Mesenchymal stem cell (in vitro differentiated cells and primary cell): ENCODE measurements at regions not wholly inside any gene's neighbourhood (a gene's known extent, or its start where the extent isn't known, plus 50 kb on each side); places are given as distances from the start of the nearest gene placed in this dataset.

Source experiments
- DNase-seq: peaks from one replicate; pipeline ENCODE4 v3.0.0-alpha.2; 2013
- H2AFZ ChIP-seq: one replicate; pipeline ENCODE4 v1.6.1; 2013; ENCODE audit warnings: low read depth, mild to moderate bottlenecking, control low read depth, inconsistent platforms, low read length, moderate library complexity
- H2AK5ac ChIP-seq: 2 replicates; pipeline ENCODE4 v1.6.1; 2013; ENCODE audit warnings: low read length, moderate library complexity, mild to moderate bottlenecking, inconsistent platforms; ENCODE audit not compliant: severe bottlenecking
- H2BK120ac ChIP-seq: one replicate; pipeline ENCODE4 v1.6.1; 2013; ENCODE audit warnings: low read depth, mild to moderate bottlenecking, inconsistent platforms, low read length, moderate library complexity
- H2BK12ac ChIP-seq, 2 experiments: one replicate each; pipeline ENCODE4 v1.6.1; 2013; ENCODE audit warnings: inconsistent platforms in 2 of 2, low read length in 2 of 2, mild to moderate bottlenecking in 2 of 2, moderate library complexity in 2 of 2, control low read depth in 1 of 2
- H2BK15ac ChIP-seq: one replicate; pipeline ENCODE4 v1.6.1; 2013; ENCODE audit warnings: mild to moderate bottlenecking, low read depth, inconsistent platforms; ENCODE audit not compliant: poor library complexity, severe bottlenecking
- H2BK5ac ChIP-seq: 2 replicates; pipeline ENCODE4 v1.6.1; 2013; ENCODE audit warnings: low read depth, mild to moderate bottlenecking, low read length, control low read depth, inconsistent platforms; ENCODE audit not compliant: poor library complexity, severe bottlenecking
- H3K14ac ChIP-seq, 2 experiments: one replicate each; pipeline ENCODE4 v1.6.1; 2013; ENCODE audit warnings: inconsistent platforms in 2 of 2, low read length in 2 of 2, control low read depth in 1 of 2, mild to moderate bottlenecking in 1 of 2, moderate library complexity in 1 of 2
- H3K18ac ChIP-seq, 2 experiments: one replicate each; pipeline ENCODE4 v1.6.1; 2013; ENCODE audit warnings: inconsistent platforms in 2 of 2, low read length in 2 of 2, control low read depth in 1 of 2, low read depth in 1 of 2, mild to moderate bottlenecking in 1 of 2
- H3K23ac ChIP-seq, 2 experiments: one replicate each; pipeline ENCODE4 v1.6.1; 2013; ENCODE audit warnings: inconsistent platforms in 2 of 2, low read length in 2 of 2, mild to moderate bottlenecking in 2 of 2, moderate library complexity in 2 of 2, control low read depth in 1 of 2
- H3K27ac ChIP-seq: 2 replicates; pipeline ENCODE4 v1.5.1; 2013; ENCODE audit warnings: mild to moderate bottlenecking, moderate library complexity, low read length, control low read depth, inconsistent platforms; ENCODE audit not compliant: poor library complexity, severe bottlenecking
- H3K27me3 ChIP-seq, 2 experiments: 2 replicates each; pipeline versions ENCODE4 v1.6.1 to v1.7.0; 2013; ENCODE audit warnings: low read length in 2 of 2, mild to moderate bottlenecking in 2 of 2, moderate library complexity in 2 of 2, control low read depth in 1 of 2, inconsistent platforms in 1 of 2; ENCODE audit not compliant: control insufficient read depth in 1 of 2, insufficient read depth in 1 of 2
- H3K36me3 ChIP-seq, 2 experiments: 2 replicates each; pipeline versions ENCODE4 v1.6.1 to v1.7.0; 2013; ENCODE audit warnings: low read length in 2 of 2, control low read depth in 1 of 2, inconsistent platforms in 1 of 2, low read depth in 1 of 2, mild to moderate bottlenecking in 1 of 2; ENCODE audit not compliant: insufficient read depth in 2 of 2, control insufficient read depth in 1 of 2
- H3K4ac ChIP-seq, 2 experiments: one replicate each; pipeline ENCODE4 v1.6.1; 2013; ENCODE audit warnings: inconsistent platforms in 2 of 2, low read length in 2 of 2, mild to moderate bottlenecking in 2 of 2, moderate library complexity in 2 of 2, control low read depth in 1 of 2, low read depth in 1 of 2
- H3K4me1 ChIP-seq: 2 replicates; pipeline ENCODE4 v1.6.1; 2013; ENCODE audit warnings: low read depth, low read length, control low read depth; ENCODE audit not compliant: control insufficient read depth, insufficient read depth
- H3K4me2 ChIP-seq: 2 replicates; pipeline ENCODE4 v1.6.1; 2013; ENCODE audit warnings: low read length, mild to moderate bottlenecking, inconsistent platforms; ENCODE audit not compliant: poor library complexity, severe bottlenecking
- H3K4me3 ChIP-seq, 2 experiments: 2 replicates each; pipeline versions ENCODE4 v1.5.1 to v1.7.0; 2013; ENCODE audit warnings: low read length in 2 of 2, mild to moderate bottlenecking in 2 of 2, control low read depth in 1 of 2, low read depth in 1 of 2; ENCODE audit not compliant: insufficient read depth in 1 of 2
- H3K79me1 ChIP-seq: replicated peaks from 2 replicates; pipeline ENCODE4 v1.6.1; 2013; ENCODE audit warnings: mild to moderate bottlenecking, control low read depth, low read length, inconsistent platforms; ENCODE audit not compliant: poor library complexity, severe bottlenecking
- H3K9ac ChIP-seq: 2 replicates; pipeline ENCODE4 v1.7.0; 2013; ENCODE audit warnings: mild to moderate bottlenecking, low read length, moderate library complexity
- H3K9me3 ChIP-seq: 2 replicates; pipeline ENCODE4 v1.7.0; 2013; ENCODE audit warnings: mild to moderate bottlenecking, low read length; ENCODE audit not compliant: control insufficient read depth
- H4K8ac ChIP-seq: one replicate; pipeline ENCODE4 v1.6.1; 2013; ENCODE audit warnings: inconsistent platforms, mild to moderate bottlenecking, low read length, moderate library complexity
- H4K91ac ChIP-seq: one replicate; pipeline ENCODE4 v1.6.1; 2013; ENCODE audit warnings: mild to moderate bottlenecking, low read length, inconsistent platforms
- WGBS: methylation state at CpG from one replicate; pipeline ENCODE4 v1.1.7; 2013; ENCODE audit warnings: mixed read lengths; 5-methylcytosine and 5-hydroxymethylcytosine counted together

DNA sequence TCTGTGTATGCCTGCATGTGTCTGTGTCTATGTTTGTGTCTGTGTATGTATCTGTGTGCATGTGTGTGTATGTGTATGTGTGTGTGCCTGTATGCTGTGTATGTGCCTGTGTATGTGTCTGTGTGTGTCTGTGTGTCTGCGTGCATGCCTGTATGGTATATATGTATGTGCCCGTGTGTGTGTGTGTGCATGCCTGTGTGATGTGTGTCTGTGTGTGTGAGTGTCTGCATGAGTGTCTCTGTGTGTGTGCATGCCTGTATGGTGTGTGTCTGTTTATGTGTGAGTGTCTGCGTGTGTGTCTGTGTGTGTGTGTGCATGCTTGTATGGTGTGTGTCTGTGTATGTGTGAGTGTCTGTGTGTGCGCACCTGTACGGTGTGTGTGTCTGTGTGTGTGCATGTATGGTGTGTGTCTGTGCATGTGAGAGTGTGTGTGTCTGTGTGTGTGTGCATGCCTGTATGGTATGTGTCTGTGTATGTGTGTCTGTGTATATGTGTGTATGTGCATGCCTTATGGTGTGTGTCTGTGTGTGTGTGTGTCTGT lies 137.1 kb upstream of the IRX2 start:
- Histone ChIP-seq H3K4me1 (no peaks in the 10 kb centered on the region), H3K9ac (no peak overlapping the region), H3K79me1 (no peaks in the 10 kb centered on the region), H3K14ac (no peak overlapping the region), H3K9me3 (peaks cover 11% of the 10 kb centered on the region), H2AK5ac (no peak overlapping the region), H2BK120ac (no peak overlapping the region), H2BK12ac (no peak overlapping the region), H2BK15ac (no peak overlapping the region), H3K4me3 (no peak overlapping the region), H3K23ac (no peak overlapping the region), H3K4me2 (no peak overlapping the region), H4K91ac (peak overlapping the region; percentile 4), H3K27ac (no peak overlapping the region), H2AFZ (no peak overlapping the region), H3K27me3 (no peaks in the 10 kb centered on the region), H2BK5ac (no peak overlapping the region), H3K4ac (no peak overlapping the region), H4K8ac (no peak overlapping the region), H3K36me3 (no peaks in the 10 kb centered on the region), H3K18ac (no peak overlapping the region)
- WGBS, result 88% methylated on average over 5 of the region's 5 CpGs
- no peak for DNase-seq

DNA sequence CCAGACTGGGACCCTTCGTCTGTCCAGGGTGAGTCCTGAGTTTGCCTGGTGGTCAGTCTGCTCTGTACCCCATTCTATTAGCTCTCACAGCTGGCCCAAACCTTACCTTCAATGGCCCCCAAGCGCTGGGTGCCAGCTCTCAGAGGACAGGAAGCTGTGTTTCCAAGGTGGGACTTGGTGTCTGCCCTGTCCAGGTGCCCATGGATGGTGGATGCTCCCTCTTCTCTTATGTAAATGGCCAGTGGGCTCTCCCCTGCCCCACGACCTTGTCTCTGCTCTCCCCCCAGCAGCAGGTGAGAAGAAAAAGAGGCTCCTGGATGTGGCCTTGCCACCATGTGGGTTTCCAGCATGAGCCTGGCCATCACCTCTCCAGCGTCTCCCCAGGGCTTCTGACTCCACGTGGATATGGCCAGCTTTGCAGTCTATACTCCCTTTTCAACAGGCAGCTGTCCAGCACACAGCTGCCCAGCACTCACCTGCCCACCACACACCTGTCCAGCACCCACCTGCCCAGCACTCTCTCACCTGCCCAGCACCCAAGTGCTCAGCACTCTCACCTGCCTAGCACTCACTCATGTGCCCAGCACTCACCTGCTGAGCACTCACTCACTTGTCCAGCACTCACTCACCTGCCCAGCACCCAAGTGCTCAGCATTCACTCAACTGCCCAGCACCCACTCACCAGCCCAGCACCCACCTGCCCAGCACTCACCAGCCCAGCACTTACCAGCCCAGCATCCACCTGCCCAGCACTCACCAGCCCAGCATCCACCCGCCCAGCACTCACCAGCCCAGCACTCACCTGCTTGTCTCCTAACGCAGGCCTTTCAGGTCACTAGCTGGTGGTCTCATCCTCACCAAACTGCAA lies 136.2 kb upstream of the IRX2 start:
- Histone ChIP-seq H3K27me3 (no peaks in the 10 kb centered on the region), H4K8ac (no peak overlapping the region), H2AK5ac (no peak overlapping the region), H3K18ac (no peak overlapping the region), H3K4me3 (no peak overlapping the region), H3K36me3 (no peaks in the 10 kb centered on the region), H2AFZ (no peak overlapping the region), H2BK5ac (no peak overlapping the region), H3K4ac (no peak overlapping the region), H4K91ac (no peak overlapping the region), H2BK12ac (no peak overlapping the region), H2BK15ac (no peak overlapping the region), H2BK120ac (no peak overlapping the region), H3K9ac (no peak overlapping the region), H3K27ac (no peak overlapping the region), H3K14ac (no peak overlapping the region), H3K23ac (no peak overlapping the region), H3K4me1 (no peaks in the 10 kb centered on the region), H3K79me1 (no peaks in the 10 kb centered on the region), H3K4me2 (no peak overlapping the region), H3K9me3 (peaks cover 17% of the 10 kb centered on the region)
- DNase-seq, result no peak
- 67% methylated on average over 7 of the region's 7 CpGs for WGBS

DNA sequence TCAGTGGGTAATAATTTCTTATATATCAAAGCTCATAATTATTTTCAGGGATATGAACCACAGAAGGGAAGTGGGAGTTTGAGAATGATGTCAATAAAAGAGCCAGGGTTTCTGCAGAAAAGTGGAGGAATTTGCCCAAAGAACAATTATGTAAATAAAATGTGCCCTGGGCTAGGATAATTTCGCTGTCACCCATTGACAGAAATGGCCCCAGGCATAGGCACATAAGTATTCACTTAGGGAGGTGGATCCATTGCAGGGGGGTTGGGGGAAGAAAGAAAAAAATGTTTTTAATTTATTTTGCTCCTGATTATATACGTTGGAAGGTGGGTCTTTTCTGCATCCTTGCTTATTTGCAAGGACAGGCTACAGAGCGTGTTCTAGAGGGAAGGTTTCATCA lies 135.1 kb upstream of the IRX2 start:
- H3K4me1 ChIP-seq, result no peaks in the 10 kb centered on the region
- H3K4me3 ChIP-seq, result no peak overlapping the region
- H3K36me3 ChIP-seq, result no peaks in the 10 kb centered on the region
- H3K27ac ChIP-seq, result no peak overlapping the region
- H3K27me3 ChIP-seq, result no peaks in the 10 kb centered on the region
- H3K18ac ChIP-seq, result no peak overlapping the region
- H2BK12ac ChIP-seq, result no peak overlapping the region
- no peak overlapping the region for H2AFZ ChIP-seq
- no peak overlapping the region for H2BK5ac ChIP-seq
- no peak overlapping the region for H2AK5ac ChIP-seq
- no peak overlapping the region for H3K23ac ChIP-seq
- no peak overlapping the region for H3K9ac ChIP-seq
- no peak for DNase-seq
- no peaks in the 10 kb centered on the region for H3K79me1 ChIP-seq
- H4K8ac ChIP-seq, result no peak overlapping the region
- no peak overlapping the region for H3K4ac ChIP-seq
- H2BK120ac ChIP-seq, result no peak overlapping the region
- H2BK15ac ChIP-seq, result no peak overlapping the region
- H4K91ac ChIP-seq, result no peak overlapping the region
- 61% methylated on average over 3 of the region's 3 CpGs for WGBS
- H3K4me2 ChIP-seq, result no peak overlapping the region
- H3K9me3 ChIP-seq, result peaks cover 26% of the 10 kb centered on the region
- H3K14ac ChIP-seq, result no peak overlapping the region

DNA sequence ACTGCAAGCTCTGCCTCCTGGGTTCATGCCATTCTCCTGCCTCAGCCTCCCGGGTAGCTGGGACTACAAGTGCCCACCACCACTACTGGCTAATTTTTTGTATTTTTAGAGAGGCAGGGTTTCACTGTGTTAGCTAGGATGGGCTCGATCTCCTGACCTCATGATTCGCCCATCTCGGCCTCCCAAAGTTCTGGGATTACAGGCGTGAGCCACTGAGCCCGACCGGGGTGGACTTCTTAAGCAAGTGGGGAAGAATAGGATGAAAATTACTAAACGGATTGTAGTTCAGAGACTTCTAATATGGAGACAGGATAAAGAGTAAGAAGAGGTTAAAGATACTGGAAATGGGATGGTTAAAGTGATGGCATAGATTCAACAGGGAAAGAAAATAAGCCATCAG lies 132.3 kb upstream of the IRX2 start:
- no peak overlapping the region for H3K27ac ChIP-seq
- DNase-seq, result no peak
- H3K4ac ChIP-seq, result no peak overlapping the region
- no peaks in the 10 kb centered on the region for H3K4me1 ChIP-seq
- H4K8ac ChIP-seq, result no peak overlapping the region
- H2AFZ ChIP-seq, result no peak overlapping the region
- H2BK12ac ChIP-seq, result no peak overlapping the region
- H3K18ac ChIP-seq, result no peak overlapping the region
- H3K36me3 ChIP-seq, result no peaks in the 10 kb centered on the region
- no peak overlapping the region for H3K4me3 ChIP-seq
- no peak overlapping the region for H2AK5ac ChIP-seq
- no peak overlapping the region for H3K9ac ChIP-seq
- no peaks in the 10 kb centered on the region for H3K27me3 ChIP-seq
- no peak overlapping the region for H4K91ac ChIP-seq
- H2BK5ac ChIP-seq, result no peak overlapping the region
- WGBS, result 75% methylated on average over 8 of the region's 8 CpGs
- no peak overlapping the region for H2BK120ac ChIP-seq
- H2BK15ac ChIP-seq, result no peak overlapping the region
- no peak overlapping the region for H3K23ac ChIP-seq
- H3K4me2 ChIP-seq, result no peak overlapping the region
- no peaks in the 10 kb centered on the region for H3K79me1 ChIP-seq
- no peak overlapping the region for H3K14ac ChIP-seq
- H3K9me3 ChIP-seq, result peaks cover 43% of the 10 kb centered on the region
